Colonic mucosa (tissue), 4 donors: ENCODE measurements at regions not wholly inside any gene's neighbourhood (a gene's known extent, or its start where the extent isn't known, plus 50 kb on each side); places are given as distances from the start of the nearest gene placed in this dataset.

Source experiments
- DNase-seq: peaks from one replicate; pipeline ENCODE4 v3.0.0-alpha.2; 2020
- H3K27ac ChIP-seq: fragments of 200-600 bp; one replicate; pipeline ENCODE4 v1.8.0; 2021
- H3K27me3 ChIP-seq: fragments of 200-600 bp; one replicate; pipeline ENCODE4 v1.8.0; 2021
- H3K36me3 ChIP-seq: fragments of 200-600 bp; one replicate; pipeline ENCODE4 v1.8.0; 2021
- H3K4me1 ChIP-seq: fragments of 200-600 bp; one replicate; pipeline ENCODE4 v1.8.0; 2021; ENCODE audit warnings: mild to moderate bottlenecking
- H3K4me3 ChIP-seq: fragments of 200-600 bp; one replicate; pipeline ENCODE4 v1.8.0; 2021
- H3K9ac ChIP-seq, 2 donors: one replicate each; pipeline ENCODE4 v1.7.0; 2013; ENCODE audit warnings: control low read depth in 2 of 2, low read depth in 2 of 2, low read length in 2 of 2
- H3K9me3 ChIP-seq: fragments of 200-600 bp; one replicate; pipeline ENCODE4 v1.8.0; 2021
- CTCF ChIP-seq: fragments of 200-600 bp; IDR thresholded peaks from one replicate; pipeline ENCODE4 v1.8.0; 2022; ENCODE audit warnings: antibody characterized with exemption, mild to moderate bottlenecking
- intact Hi-C: fragments of 100-400 bp; cut with DNase I; formaldehyde crosslinking; loops from one replicate; pipeline ENCODE4 v1.14.1; 2022
- donor health status: healthy.
- donor health status: DM: no; HTN: no; CAD: no.
- donor health status: DM: no; HTN: no; CAD: no.

DNA sequence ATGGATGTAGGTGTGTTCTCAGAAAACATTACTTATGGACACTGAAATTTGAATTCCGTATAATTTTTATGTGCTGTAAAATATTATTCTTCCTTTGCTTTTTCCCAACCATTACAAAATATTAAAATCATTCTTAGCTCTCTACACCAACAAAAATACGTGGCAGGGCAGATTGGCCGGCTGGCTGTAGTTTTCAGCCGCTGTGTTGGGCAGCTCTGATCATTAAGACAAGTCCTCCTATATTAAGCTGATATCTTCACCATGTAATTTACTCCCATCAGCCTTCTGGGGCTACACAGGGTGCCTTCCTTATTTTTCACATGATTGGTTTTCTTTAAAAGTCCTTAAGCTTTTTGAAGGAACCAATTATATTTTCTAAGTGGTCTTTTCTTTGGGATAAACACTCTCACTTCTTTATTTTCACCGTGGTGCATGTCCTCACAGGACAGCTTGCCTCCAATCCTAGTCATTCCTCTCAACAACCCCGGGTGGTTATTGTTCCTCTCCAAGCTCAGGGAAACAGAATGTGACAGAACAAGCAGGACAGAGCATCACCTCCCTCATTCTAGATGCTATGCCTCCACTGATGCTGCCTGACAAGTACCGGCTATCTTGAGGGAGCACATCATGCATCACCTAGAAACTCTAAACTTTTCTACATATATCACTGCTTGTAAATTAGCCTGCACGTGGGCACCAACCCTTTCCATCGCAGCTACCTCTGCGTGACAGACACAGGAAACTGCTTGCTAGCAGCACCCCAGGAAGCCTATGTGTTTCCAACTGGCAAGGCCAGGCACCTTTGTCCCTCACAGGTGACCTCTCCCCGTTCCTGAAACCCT, 362.3 kb downstream of the MYCN start:
- Histone ChIP-seq H3K27me3 (no peaks in the 10 kb centered on the region), H3K4me3 (no peak overlapping the region), H3K36me3 (no peaks in the 10 kb centered on the region), H3K9me3 (no peaks in the 10 kb centered on the region), H3K27ac (no peak overlapping the region), H3K4me1 (no peaks in the 10 kb centered on the region), H3K9ac (no peak overlapping the region)
- intact Hi-C loops = no loop called here
- no peak for DNase-seq
- no peak for TF ChIP-seq CTCF

DNA sequence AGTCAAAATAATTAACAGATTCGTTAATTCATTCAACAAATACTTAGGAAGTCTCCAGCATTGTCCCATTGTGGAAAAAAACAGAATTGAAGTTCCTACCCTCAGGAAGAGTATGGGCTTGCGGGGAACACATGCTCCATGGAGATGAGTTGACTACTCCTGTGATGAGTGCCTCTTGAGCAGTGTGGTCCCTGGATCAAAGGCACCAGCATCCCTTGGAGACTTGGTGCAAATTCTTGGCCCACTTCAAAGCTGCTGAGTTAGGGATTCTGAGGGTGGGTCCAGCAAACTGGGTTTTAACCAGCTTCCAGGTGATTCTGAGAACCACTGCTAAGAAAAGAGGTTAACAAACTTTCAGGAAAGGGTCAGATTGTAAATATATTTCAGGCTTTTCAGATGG, 361.6 kb downstream of the MYCN start:
- Histone ChIP-seq H3K9me3 (no peaks in the 10 kb centered on the region), H3K4me3 (no peak overlapping the region), H3K27me3 (no peaks in the 10 kb centered on the region), H3K36me3 (no peaks in the 10 kb centered on the region), H3K4me1 (no peaks in the 10 kb centered on the region), H3K27ac (no peak overlapping the region), H3K9ac (no peak overlapping the region)
- TF ChIP-seq CTCF = no peak
- intact Hi-C loops = no loop called here
- no peak for DNase-seq

DNA sequence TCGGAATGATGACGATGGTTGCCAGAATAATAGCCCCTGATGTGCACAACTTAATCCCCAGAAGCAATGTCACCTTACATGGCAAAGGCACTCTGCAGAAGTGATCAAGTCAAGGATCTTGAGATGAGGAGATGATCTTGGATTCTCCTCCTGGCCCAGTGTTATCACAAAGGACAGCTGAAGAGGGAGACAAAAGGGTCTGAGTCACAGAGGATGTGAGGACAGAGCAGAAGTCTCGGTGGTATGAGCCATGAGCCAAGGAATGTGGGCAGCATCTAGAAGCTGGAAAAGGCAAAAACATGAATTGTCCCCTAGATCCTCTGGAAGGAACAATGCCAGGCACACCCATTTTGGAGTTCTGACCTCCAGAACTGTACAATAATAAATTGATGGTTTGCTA, 358.5 kb downstream of the MYCN start:
- no peak for TF ChIP-seq CTCF
- DNase-seq = no peak

DNA sequence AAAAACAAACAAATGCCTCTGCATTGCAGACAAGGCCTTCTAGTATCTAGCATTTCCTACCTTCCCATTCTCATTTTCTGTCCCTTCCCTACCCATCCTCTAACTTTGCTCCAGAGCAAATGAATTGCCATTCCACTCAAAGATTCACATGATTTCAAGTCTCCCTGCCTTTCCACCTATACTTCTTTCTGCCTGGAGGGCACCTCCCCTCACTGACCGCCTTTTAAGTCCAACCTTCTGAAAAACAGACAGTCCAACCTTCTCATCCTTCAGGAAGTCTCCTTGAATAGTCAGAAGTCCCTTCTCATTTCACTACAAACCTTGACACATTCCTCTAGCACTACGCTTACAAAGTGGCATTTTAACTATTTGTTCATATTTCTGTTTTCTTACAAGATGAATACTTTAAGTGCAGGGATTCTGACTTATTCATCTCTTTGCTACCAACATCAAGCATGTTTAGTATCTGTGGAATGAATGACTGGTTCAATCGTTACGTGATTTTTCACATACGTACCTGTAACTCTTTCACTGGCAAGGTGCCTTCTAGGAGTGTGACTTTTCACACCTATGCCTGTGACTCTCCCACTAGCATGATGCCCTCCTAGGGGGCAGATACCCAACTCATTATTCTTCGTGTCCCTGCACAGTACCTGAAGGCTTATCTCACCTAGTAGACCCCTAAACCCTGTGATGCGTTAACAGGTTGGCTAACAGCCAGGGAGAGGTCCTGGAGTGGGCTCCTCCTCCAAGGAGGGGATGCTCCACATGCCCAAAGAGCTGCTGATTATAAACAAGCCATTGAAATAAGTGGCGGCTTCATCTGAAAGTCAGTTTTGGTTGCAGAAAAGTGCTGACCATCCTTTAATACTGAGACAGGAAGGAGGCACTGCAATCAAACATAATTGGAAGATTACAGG, 356.2 kb downstream of the MYCN start:
- no peak for DNase-seq
- H3K4me3 ChIP-seq = no peak overlapping the region
- TF ChIP-seq CTCF = no peak
- no peaks in the 10 kb centered on the region for H3K4me1 ChIP-seq
- H3K36me3 ChIP-seq = no peaks in the 10 kb centered on the region
- H3K9me3 ChIP-seq = no peaks in the 10 kb centered on the region
- H3K27ac ChIP-seq = no peak overlapping the region
- no peaks in the 10 kb centered on the region for H3K27me3 ChIP-seq
- intact Hi-C loops = no loop called here
- no peak overlapping the region for H3K9ac ChIP-seq

More for the DNA sequence above, 358.5 kb downstream of the MYCN start:
- no peaks in the 10 kb centered on the region for H3K27me3 ChIP-seq
- H3K9me3 ChIP-seq = no peaks in the 10 kb centered on the region
- no peak overlapping the region for H3K4me3 ChIP-seq
- no peak overlapping the region for H3K9ac ChIP-seq
- no peak overlapping the region for H3K27ac ChIP-seq
- no peaks in the 10 kb centered on the region for H3K4me1 ChIP-seq
- intact Hi-C loops = no loop called here
- no peaks in the 10 kb centered on the region for H3K36me3 ChIP-seq

GRCh38 chr2:16296038-16296290, 355.6 kb downstream of the MYCN start:
- no peak overlapping the region for H3K4me3 ChIP-seq
- no peak overlapping the region for H3K27ac ChIP-seq
- no peak for DNase-seq

More at GRCh38 chr2:16296038-16296290, 355.6 kb downstream of the MYCN start:
- H3K36me3 ChIP-seq = no peaks in the 10 kb centered on the region
- intact Hi-C loops = no loop called here
- TF ChIP-seq CTCF = no peak
- H3K9ac ChIP-seq = no peak overlapping the region
- no peaks in the 10 kb centered on the region for H3K4me1 ChIP-seq
- H3K9me3 ChIP-seq = no peaks in the 10 kb centered on the region
- H3K27me3 ChIP-seq = no peaks in the 10 kb centered on the region
